OCI-LY7 (cell line): ENCODE measurements at regions not wholly inside any gene's neighbourhood (a gene's known extent, or its start where the extent isn't known, plus 50 kb on each side); places are given as distances from the start of the nearest gene placed in this dataset.

Source experiments
- BruUV-seq: library from RNA; stranded (reverse); fragments of 400-500 nt; replicated peaks from 2 replicates; lab custom pipeline; 2021; lab: Mats Ljungman, UMichigan
- CTCF ChIA-PET: fragments of 300-600 bp; sonication (Branson Sonifier 250); formaldehyde crosslinking; loops from one replicate; lab custom pipeline; 2022; ENCODE audit warnings: antibody characterized with exemption; ENCODE audit not compliant: unreplicated experiment; lab: Charles Lee
- POLR2A ChIA-PET: fragments of 300-600 bp; sonication (Branson Sonifier 250); formaldehyde crosslinking; loops from one replicate; lab custom pipeline; 2022; ENCODE audit warnings: antibody characterized with exemption; lab: Charles Lee
- DNase-seq: peaks from one replicate; pipeline ENCODE4 v3.0.0-alpha.2; 2015; ENCODE audit warnings: low spot score
- H2AFZ ChIP-seq: fragments of 200-600 bp; sonication (generic), shearing (Covaris generic); 2 replicates; pipeline ENCODE4 v1.6.1; 2014; ENCODE audit warnings: mild to moderate bottlenecking, antibody characterized with exemption, low read length, moderate library complexity
- H3K27ac ChIP-seq: fragments of 200-600 bp; sonication (generic); 2 replicates; pipeline ENCODE4 v1.5.1; 2014; ENCODE audit warnings: mixed run types, low read depth, mild to moderate bottlenecking, moderate library complexity, low read length, inconsistent platforms; ENCODE audit not compliant: poor library complexity, severe bottlenecking
- H3K36me3 ChIP-seq: fragments of 200-600 bp; sonication (generic); 2 replicates; pipeline ENCODE4 v1.6.1; 2014; ENCODE audit warnings: mild to moderate bottlenecking, antibody characterized with exemption, low read length, moderate library complexity, mixed read lengths; ENCODE audit not compliant: insufficient read depth
- H3K4me1 ChIP-seq: fragments of 200-600 bp; sonication (generic); 2 replicates; pipeline ENCODE4 v1.5.1; 2014; ENCODE audit warnings: mild to moderate bottlenecking, low read length; ENCODE audit not compliant: insufficient read depth, poor library complexity, severe bottlenecking
- H3K4me2 ChIP-seq: fragments of 200-600 bp; sonication (generic); 2 replicates; pipeline ENCODE4 v1.6.1; 2014; ENCODE audit warnings: mild to moderate bottlenecking, low read length
- H3K4me3 ChIP-seq: fragments of 200-600 bp; sonication (generic); 2 replicates; pipeline ENCODE4 v1.5.1; 2014; ENCODE audit warnings: mild to moderate bottlenecking, low read depth, low read length; ENCODE audit not compliant: poor library complexity, severe bottlenecking
- H3K79me2 ChIP-seq: fragments of 200-600 bp; sonication (generic); 2 replicates; pipeline ENCODE4 v1.6.1; 2016; ENCODE audit warnings: low read depth, mild to moderate bottlenecking, low read length, moderate library complexity, mixed read lengths; ENCODE audit not compliant: insufficient read depth
- H3K9me2 ChIP-seq: fragments of 200-600 bp; sonication (generic); 2 replicates; pipeline ENCODE4 v1.6.1; 2016; ENCODE audit warnings: mild to moderate bottlenecking, low read length, mixed read lengths; ENCODE audit not compliant: insufficient read depth
- H3K9me3 ChIP-seq: fragments of 200-600 bp; sonication (generic); 2 replicates; pipeline ENCODE4 v1.6.1; 2014; ENCODE audit warnings: mild to moderate bottlenecking, mixed run types, low read length, mixed read lengths
- H4K20me1 ChIP-seq: fragments of 200-600 bp; sonication (generic); 2 replicates; pipeline ENCODE4 v1.6.1; 2014; ENCODE audit warnings: mild to moderate bottlenecking, antibody characterized with exemption, low read length, moderate library complexity, mixed read lengths; ENCODE audit not compliant: insufficient read depth
- CTCF ChIP-seq: fragments of 200-600 bp; sonication (generic); conservative IDR thresholded peaks from 2 replicates; pipeline ENCODE4 v1.5.1; 2014; ENCODE audit warnings: mild to moderate bottlenecking, antibody characterized with exemption, low read length, moderate library complexity, mixed read lengths
- EZH2phosphoT487 ChIP-seq: fragments of 200-600 bp; sonication (generic); IDR thresholded peaks from 2 replicates; pipeline ENCODE4 v1.6.1; 2018; ENCODE audit warnings: low read depth, borderline replicate concordance, mild to moderate bottlenecking, mixed run types, antibody characterized with exemption, low read length, moderate library complexity, mixed read lengths
- intact Hi-C: fragments of 100-400 bp; cut with micrococcal nuclease; formaldehyde crosslinking; loops from one replicate; pipeline ENCODE4 v1.10.0; 2022; ENCODE audit not compliant: unreplicated experiment

- Histone ChIP-seq H3K79me2 (no peaks in the 10 kb centered on the region), H3K4me2 (no peak overlapping the region), H3K9me3 (no peaks in the 10 kb centered on the region), H2AFZ (no peak overlapping the region), H4K20me1 (no peaks in the 10 kb centered on the region), H3K9me2 (no peaks in the 10 kb centered on the region), H3K4me3 (no peak overlapping the region), H3K4me1 (peaks cover 12% of the 10 kb centered on the region), H3K36me3 (no peaks in the 10 kb centered on the region), H3K27ac (no peak overlapping the region)
- ChIA-PET CTCF (no interaction called here), POLR2A (interaction anchor here (0.7 kb wide), 1 partner anchor 10 kb away, joined by 3 read pairs; no protein-coding TSS in a partner anchor)
- TF ChIP-seq CTCF, result no peak
- TF ChIP-seq EZH2phosphoT487, result no peak
- no TSS peak for BruUV-seq
- intact Hi-C loops, result no loop called here
- no peak for DNase-seq
Observed at GRCh38 chrX:39736216-39737211, 361.2 kb downstream of the BCOR start.

- H3K9me2 ChIP-seq, result no peaks in the 10 kb centered on the region
- H3K36me3 ChIP-seq, result no peaks in the 10 kb centered on the region
- H2AFZ ChIP-seq, result no peak overlapping the region
- H3K27ac ChIP-seq, result no peak overlapping the region
- ChIA-PET CTCF (no interaction called here), POLR2A (no interaction called here)
- H3K4me3 ChIP-seq, result no peak overlapping the region
- TF ChIP-seq EZH2phosphoT487 (no peak), CTCF (no peak)
- intact Hi-C loops, result no loop called here
- H4K20me1 ChIP-seq, result no peaks in the 10 kb centered on the region
- DNase-seq, result no peak
- H3K9me3 ChIP-seq, result no peaks in the 10 kb centered on the region
- no TSS peak for BruUV-seq
- no peak overlapping the region for H3K4me2 ChIP-seq
- peaks cover 3% of the 10 kb centered on the region for H3K4me1 ChIP-seq
- no peaks in the 10 kb centered on the region for H3K79me2 ChIP-seq
Observed at GRCh38 chrX:39739585-39739984, 358.2 kb downstream of the BCOR start.

- no peaks in the 10 kb centered on the region for H3K9me2 ChIP-seq
- no peak overlapping the region for H3K4me2 ChIP-seq
- no peak overlapping the region for H3K4me3 ChIP-seq
- no peak for DNase-seq
- H3K27ac ChIP-seq, result no peak overlapping the region
- no peak overlapping the region for H2AFZ ChIP-seq
- no peaks in the 10 kb centered on the region for H4K20me1 ChIP-seq
- intact Hi-C loops, result no loop called here
- POLR2A ChIA-PET, result no interaction called here
- no peaks in the 10 kb centered on the region for H3K9me3 ChIP-seq
- no peaks in the 10 kb centered on the region for H3K79me2 ChIP-seq
- CTCF ChIA-PET, result no interaction called here
- TF ChIP-seq EZH2phosphoT487, result no peak
- TF ChIP-seq CTCF, result no peak
- no TSS peak for BruUV-seq
- no peaks in the 10 kb centered on the region for H3K36me3 ChIP-seq
- H3K4me1 ChIP-seq, result peaks cover 3% of the 10 kb centered on the region
Observed at GRCh38 chrX:39740078-39740477, 357.7 kb downstream of the BCOR start.
